ENCODE measurements at regions not wholly inside any gene's neighbourhood (a gene's known extent, or its start where the extent isn't known, plus 50 kb on each side); places are given as distances from the start of the nearest gene placed in this dataset.
A peak's percentile ranks its signal among the peaks of the same experiment; 100 is the strongest.

DNA sequence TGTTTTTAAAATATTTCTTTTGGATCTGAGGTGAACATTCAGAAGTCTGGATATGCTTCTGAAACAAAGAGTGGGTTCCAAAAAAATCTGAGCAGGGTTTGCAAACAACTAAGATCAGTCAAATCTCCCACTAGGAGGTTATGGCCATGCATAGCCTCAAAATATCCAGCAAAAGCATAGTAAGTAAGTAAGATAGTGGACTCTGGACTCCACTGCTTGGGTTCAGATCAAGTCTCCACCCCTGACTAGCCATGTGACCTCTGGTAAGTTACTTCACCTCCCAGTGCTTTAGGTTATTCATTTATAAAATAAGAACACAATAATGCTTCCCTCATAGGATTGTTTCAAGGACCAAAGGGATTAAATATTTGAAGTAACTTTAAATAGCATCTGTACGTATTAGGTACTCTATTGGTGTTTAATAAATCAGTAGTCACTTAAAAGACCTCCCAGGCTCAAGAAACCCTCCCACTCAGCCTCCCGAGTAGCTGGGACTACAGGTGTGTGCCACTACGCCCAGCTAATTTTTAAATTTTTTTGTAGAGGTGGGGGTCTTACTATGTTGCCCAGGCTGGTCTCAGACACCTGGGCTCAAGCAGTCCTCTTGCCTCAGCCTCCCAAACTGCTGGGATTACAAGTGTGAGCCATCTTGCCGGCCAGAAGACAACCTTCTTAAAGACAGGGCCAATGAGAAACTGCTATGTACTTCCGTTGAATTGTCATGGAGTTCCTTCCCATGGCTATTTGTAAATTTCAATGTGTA is 95.7 kb upstream of the SOX5 start:
- no peak for DNase-seq (ENCODE audit: low read depth)

DNA sequence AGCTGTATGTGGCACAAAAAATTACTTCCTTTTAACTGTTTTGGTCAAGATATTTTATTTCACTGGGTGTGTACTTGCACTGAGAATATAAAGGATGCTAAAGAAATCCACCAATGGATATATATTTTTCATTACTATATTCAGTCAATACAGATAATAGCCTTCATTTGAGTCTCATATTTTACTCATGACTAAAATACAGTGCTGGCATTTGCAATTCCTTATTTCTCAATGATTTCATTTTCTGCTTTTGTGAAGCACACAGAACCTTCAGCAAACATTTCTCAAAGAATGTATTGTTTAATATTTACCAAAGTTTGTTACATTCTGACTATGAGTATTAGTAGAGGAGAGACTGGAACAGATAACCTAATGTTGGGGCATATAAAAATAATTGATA is 93.2 kb upstream of the SOX5 start:
- DNase-seq (ENCODE audit: low read depth), result no peak

DNA sequence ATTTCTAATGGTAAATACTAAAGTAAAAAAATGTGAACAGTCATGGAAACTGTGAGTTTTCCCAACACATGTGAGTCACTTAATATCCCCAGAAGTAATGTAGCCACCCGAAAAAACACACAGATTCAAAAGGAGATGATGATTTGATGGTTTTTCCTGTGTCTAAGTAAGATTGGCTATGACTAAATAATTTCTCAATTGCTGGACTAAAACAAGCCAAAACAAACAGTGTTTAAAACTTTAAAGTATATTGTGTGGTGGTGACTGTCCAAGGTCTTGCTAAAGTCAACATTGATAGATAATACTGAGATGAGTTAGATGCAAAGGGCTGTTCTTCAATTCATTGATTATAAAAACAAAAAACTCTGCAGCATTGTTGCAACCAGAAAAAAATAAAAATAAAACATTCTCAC is 89.6 kb upstream of the SOX5 start:
- DNase-seq (ENCODE audit: low read depth), result peak; percentile 17

DNA sequence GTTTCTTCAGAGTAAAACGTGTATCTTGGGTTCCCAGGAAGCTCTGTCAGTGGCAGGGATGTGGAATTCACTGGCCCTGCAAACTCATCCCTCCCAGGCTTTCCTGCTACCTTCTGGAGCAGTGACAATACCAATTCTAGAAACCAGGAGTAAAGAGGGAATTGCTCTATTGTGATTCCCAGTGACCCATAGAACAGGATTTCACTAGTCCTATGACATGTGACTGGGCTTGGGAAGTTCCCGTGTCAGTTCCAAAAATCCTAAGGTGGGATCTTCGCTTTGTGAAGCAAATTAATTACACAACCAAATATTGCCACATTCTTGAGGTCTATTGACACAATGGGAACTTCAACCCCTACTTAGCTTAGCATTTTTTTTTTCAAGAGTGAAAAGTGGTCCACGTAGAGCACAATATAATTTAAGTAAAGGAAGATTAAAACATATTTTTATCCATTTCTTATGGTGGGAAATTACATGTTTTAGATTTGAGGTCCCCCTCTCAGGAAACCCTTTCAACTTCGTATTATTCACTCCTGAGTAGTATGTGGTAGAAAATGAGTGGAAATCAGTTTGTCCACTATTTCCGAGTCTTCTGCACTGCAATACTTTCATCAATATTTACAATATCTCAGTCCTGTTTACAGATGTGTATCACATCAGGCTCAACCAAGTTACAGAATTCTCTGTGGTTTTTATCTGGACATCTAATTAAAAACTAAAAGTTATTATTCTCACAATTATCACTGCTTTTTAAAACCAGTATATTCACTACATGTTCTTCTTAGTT is 88.9 kb upstream of the SOX5 start:
- DNase-seq (ENCODE audit: low read depth), result no peak

DNA sequence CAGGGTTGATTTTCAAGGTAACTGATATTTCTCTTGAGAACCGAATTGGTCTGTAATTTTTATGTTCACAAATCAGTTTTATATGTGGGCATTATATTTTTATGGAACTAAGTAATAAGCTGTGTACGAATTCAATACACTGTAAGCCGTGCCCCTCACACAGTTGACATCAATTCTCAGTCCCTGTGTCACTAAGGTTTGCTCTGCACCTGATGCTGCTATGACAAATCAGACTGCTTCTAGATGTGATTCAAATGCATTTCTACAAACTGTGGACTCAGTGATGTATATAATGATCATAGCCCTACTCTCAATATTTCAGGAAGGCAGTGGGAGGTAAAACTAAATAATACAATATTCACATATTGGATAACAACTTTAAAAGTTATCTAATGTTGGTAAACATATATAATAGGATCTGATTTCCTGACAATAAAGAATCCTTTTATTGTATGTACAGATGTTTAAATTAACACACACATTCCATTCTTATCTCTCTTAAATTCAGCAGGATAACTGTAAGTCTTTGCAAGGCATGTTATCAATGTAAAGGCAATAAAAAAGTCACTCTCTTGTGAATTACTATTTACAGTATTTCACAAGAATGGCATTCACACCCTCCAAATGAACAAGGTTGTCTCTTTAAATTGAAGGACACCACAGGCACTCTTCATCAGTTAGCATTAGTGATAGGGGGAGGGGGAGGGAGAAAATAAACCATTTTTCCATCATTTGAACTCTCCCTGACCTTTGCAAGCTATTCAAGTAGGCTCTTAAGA is 87.2 kb upstream of the SOX5 start:
- DNase-seq (ENCODE audit: low read depth), result no peak

DNA sequence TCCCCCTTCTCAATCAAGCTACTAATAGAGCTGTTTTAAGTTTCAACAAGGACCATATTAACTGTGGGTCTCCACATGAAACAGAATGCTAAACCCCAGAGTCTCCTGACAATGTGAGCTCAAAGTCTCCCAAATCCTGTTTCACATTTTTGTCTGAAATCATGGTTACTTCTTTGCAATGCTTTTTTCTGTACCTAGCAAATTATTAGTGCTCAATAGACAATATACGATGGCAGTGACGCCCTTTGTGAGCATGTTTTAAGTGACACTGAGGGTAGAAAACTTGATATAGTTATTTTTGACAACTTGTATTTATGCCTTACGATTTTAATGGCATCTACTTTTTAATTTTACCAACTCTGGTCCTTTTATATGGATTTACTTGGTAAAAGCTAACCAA is 85.4 kb upstream of the SOX5 start:
- no peak for DNase-seq (ENCODE audit: low read depth)

DNA sequence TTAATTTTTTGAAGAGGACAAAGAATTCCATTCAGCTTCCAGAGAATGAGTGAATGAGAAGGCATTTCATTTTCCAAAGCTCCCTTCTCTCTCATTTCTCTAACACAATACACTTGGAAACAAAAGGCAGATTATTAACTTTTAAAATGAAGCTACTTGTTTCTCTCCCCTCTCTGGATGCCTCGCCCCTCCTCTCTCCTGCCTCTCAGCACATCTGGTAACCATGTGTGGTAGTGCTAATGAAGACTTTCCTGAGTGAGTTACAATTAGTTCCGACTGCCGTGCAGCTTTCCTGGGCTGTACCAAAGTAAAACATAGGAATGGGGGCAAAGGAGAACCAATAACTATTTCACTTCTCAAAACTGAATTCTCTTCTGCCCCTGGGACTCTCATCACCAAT is 84.7 kb upstream of the SOX5 start:
- no peak for DNase-seq (ENCODE audit: low read depth)

DNA sequence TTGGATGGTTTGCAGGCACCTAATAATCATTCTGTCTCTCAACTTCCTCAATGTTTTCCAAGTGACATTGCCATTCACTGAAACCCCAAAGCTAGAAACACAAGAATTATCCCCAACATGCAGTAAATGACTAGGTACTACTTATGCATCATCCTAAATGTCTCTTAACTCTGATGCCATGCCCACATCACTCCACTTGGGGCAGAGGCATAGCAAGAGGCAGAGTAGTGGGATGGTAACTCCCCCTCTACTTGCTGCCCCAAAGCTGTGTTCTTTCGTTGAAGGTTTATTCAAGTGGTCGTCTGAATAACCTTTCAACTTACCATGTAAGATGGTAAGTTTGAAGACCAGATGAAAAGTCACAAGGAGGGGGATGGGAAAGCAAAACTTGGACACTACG is 77.9 kb upstream of the SOX5 start:
- DNase-seq (ENCODE audit: low read depth), result no peak

DNA sequence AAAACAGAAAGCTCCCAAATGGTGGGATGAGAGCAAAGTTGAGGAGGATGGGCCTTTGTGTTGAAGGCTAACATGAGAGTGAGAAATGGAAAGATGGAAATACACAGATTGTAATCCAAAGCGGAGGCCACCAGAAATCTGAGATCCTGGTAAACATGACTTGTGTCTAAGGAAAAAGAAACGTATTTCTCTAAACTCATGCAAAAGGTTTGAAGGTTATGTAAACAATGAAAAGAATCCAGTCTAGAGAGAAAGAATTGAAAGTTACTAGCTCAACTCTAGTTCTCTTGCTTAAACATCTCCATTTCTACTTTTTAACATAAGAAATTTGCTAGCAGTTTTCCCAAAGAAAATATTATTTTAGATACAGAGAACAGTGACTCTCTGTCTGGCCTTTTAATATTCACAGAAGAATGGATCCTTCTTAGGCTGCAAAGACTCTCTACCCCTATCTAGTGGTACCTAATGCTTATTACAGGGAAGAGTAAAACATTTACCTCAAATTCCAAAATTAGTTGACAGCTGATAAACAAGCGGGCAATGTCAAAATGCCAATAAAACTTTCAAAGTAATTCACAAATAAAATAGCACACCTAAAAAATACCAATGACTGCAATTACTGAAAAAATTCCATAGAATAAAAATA is 75.8 kb upstream of the SOX5 start:
- DNase-seq (ENCODE audit: low read depth), result no peak

DNA sequence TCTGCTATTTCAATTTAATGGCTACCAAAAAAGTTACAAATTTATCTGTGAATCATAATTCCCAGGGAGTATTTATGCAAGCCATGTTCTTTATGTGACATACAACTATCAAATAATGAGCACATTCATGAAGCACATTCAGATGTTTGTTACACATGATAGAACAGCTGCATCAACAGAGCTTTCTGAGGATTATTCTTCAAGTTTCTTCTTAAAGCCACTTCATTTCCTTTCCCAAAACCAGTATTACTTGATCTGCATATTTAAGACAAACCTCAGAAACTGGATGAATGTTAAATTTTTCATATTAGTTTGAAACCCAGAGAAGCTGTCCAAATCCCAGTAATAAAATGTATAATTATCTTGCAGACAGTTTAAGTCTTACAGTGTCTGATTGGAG is 73.6 kb upstream of the SOX5 start:
- DNase-seq (ENCODE audit: low read depth), result no peak

DNA sequence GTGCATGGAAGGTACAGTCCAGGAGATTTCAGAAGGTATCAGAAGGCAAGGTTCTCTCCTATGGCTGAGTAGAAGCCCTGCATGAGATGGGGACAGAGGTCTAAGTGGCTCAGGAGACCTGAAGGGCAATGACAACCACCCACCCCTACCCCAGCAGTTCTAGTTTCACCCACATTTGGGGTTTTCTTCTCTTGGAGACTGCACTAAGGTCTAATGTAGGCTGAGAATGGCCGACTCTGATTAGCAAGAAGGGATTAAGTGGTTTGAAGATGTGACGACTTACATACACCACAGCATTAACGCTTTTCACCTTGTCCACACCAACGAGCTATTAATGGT is 71.7 kb upstream of the SOX5 start:
- DNase-seq (ENCODE audit: low read depth), result no peak

DNA sequence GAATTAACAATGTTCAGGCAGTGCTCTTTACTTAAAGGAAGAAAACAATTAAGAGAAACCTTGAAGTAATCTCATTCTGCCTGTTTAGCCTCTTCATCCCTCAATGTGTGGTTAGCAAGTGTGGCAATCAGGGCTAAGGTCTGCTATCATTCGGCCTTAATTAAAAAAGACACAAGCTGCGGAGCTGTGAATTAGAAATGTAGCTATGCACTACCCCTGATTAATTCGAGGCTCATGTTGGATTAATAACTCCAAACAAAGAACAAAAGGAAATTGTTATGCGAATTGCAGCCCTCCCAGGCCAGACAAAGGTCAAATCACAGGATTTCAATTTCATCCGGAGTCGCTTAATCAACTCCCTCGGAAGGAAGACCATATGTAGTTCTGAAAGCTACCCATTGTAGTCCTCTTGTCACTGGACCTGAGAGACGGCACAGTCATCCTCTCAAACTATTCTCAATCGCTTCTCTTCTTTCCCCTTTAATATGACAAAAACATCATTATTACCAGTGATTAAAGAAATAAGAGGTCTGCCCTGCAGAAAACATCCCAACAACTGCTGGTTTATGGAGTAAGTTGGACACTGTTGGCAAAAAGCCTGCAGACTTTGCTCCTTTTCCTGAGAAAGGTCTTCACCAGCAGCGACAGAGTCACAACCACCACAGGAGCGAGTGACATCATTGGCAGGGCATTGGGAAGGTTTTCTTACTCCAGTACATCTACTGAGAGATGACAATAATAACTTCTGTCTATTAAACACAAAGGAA is 71.1 kb upstream of the SOX5 start:
- no peak for DNase-seq (ENCODE audit: low read depth)

DNA sequence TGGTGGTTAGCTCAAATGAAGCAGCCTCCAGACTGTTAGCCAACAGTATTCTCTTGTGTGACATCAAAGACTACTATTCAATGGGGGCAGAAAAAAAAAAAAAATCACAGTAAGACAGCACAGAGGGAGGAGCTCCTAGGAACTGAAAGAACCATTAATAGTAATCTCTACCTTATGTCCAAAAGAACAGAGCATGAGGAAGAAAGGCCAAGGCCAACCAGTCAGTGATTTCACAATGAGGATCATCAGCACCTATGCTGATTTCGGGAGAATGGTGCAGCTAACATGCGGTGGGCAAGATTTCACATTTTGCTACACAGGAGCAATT is 66.3 kb upstream of the SOX5 start:
- no peak for DNase-seq (ENCODE audit: low read depth)

DNA sequence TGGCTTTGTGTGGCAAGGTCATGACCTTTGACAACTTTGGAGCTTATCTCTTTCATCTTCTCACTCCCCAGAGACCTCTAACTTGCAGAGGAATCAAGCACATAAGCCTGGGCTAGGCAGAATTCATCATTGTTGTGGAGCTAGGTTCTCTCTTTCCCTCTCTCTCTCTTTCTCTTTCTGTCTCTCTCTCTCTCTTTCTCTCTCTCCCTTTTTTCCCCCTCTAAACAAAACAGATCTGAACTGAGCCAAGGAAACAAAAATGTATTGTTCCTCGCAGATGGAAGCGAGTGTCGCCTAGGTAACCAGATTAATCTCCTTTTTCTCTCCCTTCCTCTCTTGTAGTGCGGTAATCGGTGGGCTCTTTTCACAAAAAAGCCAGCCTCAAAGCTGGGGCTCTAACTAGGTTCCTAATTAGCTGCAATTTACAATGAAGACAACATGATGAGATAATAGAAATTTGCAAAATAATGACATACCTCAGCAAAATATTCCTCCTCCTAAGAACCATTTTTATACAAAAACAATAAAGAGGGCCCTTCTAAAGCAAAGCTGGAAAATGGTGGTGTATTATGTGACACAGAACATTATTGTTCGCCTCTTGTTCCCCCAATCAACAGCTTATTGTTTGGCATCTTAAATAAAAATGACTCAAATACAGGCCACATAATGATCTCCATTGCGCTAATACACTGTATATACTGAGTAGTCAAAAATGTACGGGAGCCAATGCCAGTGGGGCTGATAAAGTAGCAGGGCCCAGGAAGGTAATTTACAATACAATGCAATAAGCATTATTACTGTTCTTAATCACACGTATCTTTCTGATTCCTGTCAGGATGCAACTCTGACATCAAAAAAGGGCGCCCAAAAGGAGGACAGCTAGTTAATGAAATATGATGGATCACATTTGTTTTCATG is 65.7 kb upstream of the SOX5 start:
- no peak for DNase-seq (ENCODE audit: low read depth)

DNA sequence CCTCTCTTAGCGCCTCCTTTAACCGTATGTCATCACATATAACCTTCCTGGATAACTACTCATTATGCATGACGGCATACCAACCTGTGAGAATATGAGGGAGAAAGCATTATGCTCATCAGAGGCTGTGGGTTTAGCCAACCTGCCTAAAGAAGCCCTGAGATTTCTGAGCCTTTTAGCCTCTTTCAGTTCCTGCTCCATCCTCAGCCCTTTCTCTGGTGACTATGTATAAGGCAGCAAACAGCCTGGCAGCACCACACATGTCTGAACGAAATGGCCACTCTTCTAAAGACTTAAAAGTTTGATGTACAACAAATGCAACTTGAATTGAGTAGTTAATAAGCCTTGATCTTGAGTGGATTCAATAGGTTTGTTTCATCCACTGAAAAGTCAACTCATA is 64.8 kb upstream of the SOX5 start:
- DNase-seq (ENCODE audit: low read depth), result no peak

DNA sequence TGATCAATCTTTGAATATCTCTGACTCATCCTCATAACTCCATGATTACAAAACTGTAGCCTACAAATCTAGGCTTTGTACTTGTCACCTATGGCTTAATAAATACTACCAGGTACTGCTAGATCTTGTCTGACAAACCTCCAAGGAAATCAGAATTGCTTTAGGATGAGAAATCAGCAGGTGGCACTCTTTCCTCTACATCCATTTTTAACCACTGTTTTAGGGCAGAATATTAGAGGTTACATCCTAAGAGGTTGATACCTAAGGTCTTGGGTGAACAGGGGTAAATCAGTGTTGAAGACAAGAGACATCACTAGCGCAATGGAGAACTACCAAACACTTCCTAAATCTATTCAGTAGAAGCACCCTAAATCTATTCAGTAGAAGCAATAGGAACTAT is 63.1 kb upstream of the SOX5 start:
- DNase-seq (ENCODE audit: low read depth), result no peak

DNA sequence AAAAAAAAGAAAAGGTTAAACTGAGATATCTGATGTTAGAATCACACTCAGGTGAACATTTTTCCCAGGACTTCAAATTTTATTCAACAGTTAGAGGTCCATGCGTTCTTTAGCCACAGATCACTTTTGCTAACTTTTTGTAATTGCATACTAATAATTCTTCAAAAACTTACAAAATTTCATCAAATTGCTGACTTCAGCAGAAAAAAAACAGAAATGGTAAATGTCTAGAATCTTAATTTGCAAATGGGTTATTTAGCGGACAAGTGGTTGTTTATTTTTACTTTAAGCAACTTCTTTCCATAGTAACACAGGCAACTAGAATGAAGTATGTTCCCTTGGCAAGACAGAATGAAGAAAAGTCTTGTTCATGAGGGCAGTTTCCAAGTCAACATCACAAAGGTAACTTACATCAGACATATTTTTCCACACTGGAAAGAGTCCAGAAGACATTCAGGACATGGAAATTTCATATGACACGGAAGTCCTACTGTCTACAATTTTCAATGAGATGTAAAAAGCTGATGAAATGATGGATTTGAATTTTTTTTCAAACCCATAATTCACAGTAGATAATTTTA is 62.5 kb upstream of the SOX5 start:
- no peak for DNase-seq (ENCODE audit: low read depth)

DNA sequence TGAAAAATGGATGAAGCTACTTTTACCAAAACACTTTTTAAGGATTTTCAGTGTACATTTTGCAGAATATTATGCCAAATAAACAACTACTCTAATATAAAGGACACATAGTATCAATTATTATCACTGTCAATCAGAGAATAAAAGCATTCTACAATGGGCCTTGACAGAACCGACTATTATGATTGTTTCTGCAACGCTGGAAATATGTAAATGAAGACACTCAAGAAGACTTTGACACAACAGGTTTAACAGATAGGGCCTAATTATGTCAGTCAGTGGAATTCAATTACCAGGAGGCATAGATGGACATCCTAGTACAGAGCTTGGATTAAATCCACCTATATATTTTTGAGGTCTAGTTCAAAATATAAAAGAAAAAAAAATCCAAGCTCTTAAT is 58.7 kb upstream of the SOX5 start:
- no peak for DNase-seq (ENCODE audit: low read depth)

Data from forelimb muscle (tissue), 1 donor.